ENCODE measurements at regions not wholly inside any gene's neighbourhood (a gene's known extent, or its start where the extent isn't known, plus 50 kb on each side); places are given as distances from the start of the nearest gene placed in this dataset.

DNA sequence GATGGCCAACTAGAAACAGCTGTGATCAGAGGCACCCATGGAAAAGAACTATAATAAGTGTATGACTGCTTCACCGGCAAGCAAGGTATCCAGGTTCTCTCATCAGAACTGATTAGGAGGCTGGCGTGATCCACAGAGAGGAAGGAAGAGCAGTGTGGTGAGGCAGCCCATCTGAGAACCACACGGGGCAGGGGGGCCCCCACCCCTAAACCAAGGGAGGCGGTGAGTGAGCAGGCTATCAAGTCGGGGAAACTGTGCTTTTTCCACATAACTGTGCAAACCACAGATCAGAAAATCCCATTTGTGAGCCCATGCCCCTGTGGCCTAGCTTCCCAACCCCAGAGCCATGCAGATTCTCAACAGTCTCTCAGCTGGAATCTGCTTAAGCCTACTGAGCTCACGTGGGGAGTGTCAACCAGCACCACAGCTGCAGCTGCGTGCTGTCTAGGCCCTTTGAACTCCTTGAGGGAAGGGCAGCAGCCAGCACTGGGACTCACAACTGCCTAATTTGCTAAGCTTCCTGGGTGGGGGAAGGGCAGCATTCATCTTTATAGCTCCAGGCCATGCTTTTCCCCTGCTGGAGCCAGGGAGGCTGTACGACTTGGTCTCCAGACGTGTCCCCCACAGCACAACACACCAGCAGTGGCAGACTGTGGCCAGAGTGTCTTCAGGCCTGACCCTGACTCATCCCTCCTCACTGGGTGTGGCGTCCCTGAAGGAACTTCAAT is 444.4 kb upstream of the ATP2B1 start:
- no peak for TF ChIP-seq POLR2AphosphoS5 (IDR thresholded peaks at IDR 0.05; ENCODE audit: low read depth, low read length)
- TF ChIP-seq TAF1 (IDR thresholded peaks at IDR 0.05; ENCODE audit: borderline replicate concordance, low read depth, low read length) = no peak
